SK-N-MC (cell line): ENCODE measurements at regions not wholly inside any gene's neighbourhood (a gene's known extent, or its start where the extent isn't known, plus 50 kb on each side); places are given as distances from the start of the nearest gene placed in this dataset.

Experiments
- EZH2 ChIP-seq: fragments of 200-600 bp; sonication (generic); IDR thresholded peaks from one replicate; pipeline ENCODE4 v1.6.1; 2017; ENCODE audit warnings: antibody characterized with exemption
- POLR2AphosphoS5 ChIP-seq: IDR thresholded peaks from 2 replicates; pipeline ENCODE4 v1.6.1; 2012; ENCODE audit warnings: mild to moderate bottlenecking, low read depth, low read length, borderline replicate concordance

GRCh38 chr5:50574121-50574520, 92.3 kb upstream of the PARP8 start:
- TF ChIP-seq EZH2 (no peak), POLR2AphosphoS5 (no peak)
